ENCODE measurements at regions not wholly inside any gene's neighbourhood (a gene's known extent, or its start where the extent isn't known, plus 50 kb on each side); places are given as distances from the start of the nearest gene placed in this dataset.

- TF ChIP-seq, protein P1, sequence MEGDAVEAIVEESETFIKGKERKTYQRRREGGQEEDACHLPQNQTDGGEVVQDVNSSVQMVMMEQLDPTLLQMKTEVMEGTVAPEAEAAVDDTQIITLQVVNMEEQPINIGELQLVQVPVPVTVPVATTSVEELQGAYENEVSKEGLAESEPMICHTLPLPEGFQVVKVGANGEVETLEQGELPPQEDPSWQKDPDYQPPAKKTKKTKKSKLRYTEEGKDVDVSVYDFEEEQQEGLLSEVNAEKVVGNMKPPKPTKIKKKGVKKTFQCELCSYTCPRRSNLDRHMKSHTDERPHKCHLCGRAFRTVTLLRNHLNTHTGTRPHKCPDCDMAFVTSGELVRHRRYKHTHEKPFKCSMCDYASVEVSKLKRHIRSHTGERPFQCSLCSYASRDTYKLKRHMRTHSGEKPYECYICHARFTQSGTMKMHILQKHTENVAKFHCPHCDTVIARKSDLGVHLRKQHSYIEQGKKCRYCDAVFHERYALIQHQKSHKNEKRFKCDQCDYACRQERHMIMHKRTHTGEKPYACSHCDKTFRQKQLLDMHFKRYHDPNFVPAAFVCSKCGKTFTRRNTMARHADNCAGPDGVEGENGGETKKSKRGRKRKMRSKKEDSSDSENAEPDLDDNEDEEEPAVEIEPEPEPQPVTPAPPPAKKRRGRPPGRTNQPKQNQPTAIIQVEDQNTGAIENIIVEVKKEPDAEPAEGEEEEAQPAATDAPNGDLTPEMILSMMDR (IDR thresholded peaks at IDR 0.05) = no peak
- TF ChIP-seq POLR2A (IDR thresholded peaks at IDR 0.05) = no peak
Measured at GRCh38 chrX:110846071-110846470, 50.5 kb upstream of the CHRDL1 start.

All from right lobe of liver (tissue), 4 donors.